ENCODE measurements at regions not wholly inside any gene's neighbourhood (a gene's known extent, or its start where the extent isn't known, plus 50 kb on each side); places are given as distances from the start of the nearest gene placed in this dataset.

GRCh38 chr2:125070726-125071505 is 1045.8 kb downstream of the CNTNAP5 start:
- TF ChIP-seq POLR2A (IDR thresholded peaks at IDR 0.05) (no peak), CTCF (IDR thresholded peaks at IDR 0.05) (no peak)
